HG02973 (cell line): ENCODE measurements at regions not wholly inside any gene's neighbourhood (a gene's known extent, or its start where the extent isn't known, plus 50 kb on each side); places are given as distances from the start of the nearest gene placed in this dataset.
"Not testable (repeated sequence)": the region's sequence is repeated elsewhere in the genome, so short reads cannot be mapped to it uniquely, and the experiment has no call there.

Experiments used
- ATAC-seq: cut with Tn5 transposase; IDR thresholded peaks from one replicate; pipeline ENCODE4 v1.9.1; 2021; ENCODE audit warnings: moderate library complexity; ENCODE audit not compliant: unreplicated experiment

GRCh38 chr5:34550247-34550646 is 105.9 kb upstream of the RAI14 start:
- ATAC-seq: no peak

GRCh38 chr5:34550964-34551363 is 105.2 kb upstream of the RAI14 start:
- no peak for ATAC-seq

- no peak for ATAC-seq
These were observed 104.2 kb upstream of the RAI14 start for GRCh38 chr5:34551911-34552433.

GRCh38 chr5:34552686-34553085 is 103.4 kb upstream of the RAI14 start:
- ATAC-seq: no peak

DNA sequence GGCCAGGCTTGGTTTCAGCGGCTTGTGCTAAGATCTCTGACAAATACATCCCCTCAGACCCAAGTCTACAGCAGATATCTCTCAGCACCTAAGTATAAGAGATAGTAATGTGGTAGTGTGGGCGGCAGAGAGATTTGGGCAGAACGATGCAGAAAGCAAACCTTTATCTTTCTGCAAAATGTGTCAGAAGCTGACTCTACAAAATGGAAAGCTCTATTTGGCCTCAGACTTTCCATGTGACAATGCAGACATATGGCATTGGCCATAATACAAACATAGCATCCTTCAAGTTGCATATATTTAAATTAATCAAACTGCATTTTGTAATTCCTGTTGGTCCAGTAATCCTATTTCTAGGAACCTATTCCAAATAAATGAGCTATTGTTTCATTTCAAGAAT is 102.5 kb upstream of the RAI14 start:
- ATAC-seq: no peak

DNA sequence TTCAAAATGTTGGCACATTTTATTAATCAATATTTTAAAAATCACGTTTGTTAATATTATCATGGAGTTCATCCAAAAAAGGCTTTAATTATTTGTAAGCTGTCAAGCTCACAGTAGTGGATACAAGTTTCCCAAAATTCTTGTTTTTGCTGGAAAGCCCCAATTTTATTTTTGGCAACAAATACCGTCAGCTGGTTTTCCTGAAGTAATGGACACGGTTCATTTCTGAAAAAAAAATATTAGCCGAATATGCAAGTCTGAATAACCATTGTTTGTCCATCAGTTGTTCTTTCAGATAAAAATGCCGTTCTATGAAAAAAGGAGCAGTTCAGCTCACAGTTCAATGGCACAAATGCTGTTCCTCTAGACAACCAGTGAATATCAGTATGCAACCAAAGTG is 101.5 kb upstream of the RAI14 start:
- no peak for ATAC-seq

DNA sequence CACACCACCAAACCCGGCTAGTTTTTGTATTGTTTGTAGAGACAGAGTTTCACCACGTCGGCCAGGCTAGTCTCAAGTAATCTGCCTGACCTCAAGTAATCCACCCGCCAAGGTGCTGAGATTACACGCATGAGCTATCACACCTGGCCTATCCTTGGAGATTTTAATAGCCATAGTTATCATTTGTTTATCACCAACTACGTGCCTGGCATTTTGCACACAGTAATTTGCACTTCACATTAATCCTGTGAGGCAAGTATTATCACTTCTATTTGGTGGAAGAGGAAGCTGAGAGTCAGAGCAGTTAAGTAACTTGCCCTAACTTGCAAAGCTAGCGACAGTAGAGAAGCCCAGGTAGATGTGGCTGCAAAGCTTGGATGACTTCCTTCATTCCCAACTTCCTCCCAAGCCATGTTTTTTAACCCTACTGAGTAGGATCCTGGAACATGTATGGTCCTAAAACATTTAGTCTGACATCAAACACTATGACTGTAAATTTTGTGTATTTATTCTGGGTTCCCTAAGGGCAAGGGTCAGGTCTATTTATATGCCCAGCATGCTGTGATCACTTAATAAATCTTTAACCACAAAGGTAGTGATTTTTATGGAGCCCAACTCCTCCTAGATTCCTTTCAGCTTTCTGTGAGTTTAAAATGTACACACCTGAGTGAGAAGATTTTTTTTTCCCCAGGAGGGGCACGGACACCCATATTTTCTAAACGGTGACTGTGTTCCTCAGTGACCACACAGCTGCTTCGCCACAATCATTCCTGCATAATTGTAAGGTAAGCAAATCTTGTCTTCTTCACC is 100.2 kb upstream of the RAI14 start:
- no peak for ATAC-seq

GRCh38 chr5:34556509-34556782 is 99.7 kb upstream of the RAI14 start:
- no peak for ATAC-seq

- not testable (repeated sequence) for ATAC-seq
These were observed 94.5 kb upstream of the RAI14 start for GRCh38 chr5:34561581-34561980.

DNA sequence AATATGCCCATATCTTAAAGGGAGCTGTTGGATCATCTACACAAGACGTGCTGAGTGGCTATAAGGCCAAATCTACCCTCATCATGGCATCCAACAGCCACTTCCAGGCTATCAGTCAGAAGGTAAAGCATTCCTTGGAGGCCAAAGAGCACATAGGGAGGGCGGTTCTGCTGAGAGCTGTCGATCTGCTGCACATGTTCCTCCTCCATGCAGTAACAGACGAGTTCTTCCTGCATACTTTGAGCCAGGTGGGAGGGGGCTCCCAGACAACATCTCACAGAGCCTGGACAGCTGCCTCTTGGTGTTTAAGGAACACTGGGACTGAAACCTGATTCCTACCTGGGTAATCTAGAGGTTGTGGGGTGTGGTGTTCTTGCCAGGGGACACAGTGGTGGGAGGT is 93.3 kb upstream of the RAI14 start:
- ATAC-seq: no peak

DNA sequence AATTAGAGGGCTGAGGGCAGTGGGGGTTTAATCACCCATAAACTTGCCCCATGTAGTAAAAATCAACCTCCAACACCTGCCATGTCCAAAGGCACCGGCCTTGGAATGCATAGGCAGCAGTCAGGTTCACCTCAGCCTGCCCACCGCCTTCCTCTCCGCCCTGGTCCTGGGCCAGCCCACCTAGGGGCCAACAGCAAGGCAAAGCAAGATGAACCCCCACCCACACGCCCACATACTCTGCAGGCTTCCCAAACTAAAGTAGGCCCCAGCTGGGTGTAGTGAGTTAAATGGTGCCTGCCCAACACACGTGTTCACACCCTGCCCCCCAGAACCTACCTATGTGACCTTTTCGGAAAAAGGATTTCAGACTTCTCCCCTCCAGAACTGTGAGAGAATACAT is 92.9 kb upstream of the RAI14 start:
- ATAC-seq: no peak

- ATAC-seq: no peak
These were observed 92.0 kb upstream of the RAI14 start for GRCh38 chr5:34563931-34564709.

GRCh38 chr5:34564710-34565235 is 91.4 kb upstream of the RAI14 start:
- ATAC-seq: no peak

- ATAC-seq: no peak
These were observed 86.0 kb upstream of the RAI14 start for GRCh38 chr5:34570143-34570542.

- ATAC-seq: no peak
These were observed 85.1 kb upstream of the RAI14 start for GRCh38 chr5:34570721-34571676.

DNA sequence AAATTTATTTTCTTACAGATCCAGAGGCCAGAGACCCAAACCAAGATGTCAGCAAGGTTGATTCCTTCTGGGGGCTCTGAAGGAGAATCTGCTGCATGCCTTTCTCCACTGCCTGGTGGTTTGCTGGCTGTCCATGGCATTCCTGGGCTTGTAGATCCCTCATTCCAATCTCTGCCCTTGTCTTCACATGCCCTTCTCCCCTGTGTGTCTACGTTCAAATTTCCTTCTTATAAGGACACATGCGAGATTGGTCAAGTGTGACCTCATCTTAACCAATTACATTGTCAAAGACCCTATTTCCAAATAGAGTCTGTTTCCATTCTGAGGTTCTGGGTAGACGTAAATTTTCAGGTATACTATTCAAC is 84.5 kb upstream of the RAI14 start:
- no peak for ATAC-seq

- ATAC-seq: no peak
These were observed 81.1 kb upstream of the RAI14 start for GRCh38 chr5:34574936-34575467.

DNA sequence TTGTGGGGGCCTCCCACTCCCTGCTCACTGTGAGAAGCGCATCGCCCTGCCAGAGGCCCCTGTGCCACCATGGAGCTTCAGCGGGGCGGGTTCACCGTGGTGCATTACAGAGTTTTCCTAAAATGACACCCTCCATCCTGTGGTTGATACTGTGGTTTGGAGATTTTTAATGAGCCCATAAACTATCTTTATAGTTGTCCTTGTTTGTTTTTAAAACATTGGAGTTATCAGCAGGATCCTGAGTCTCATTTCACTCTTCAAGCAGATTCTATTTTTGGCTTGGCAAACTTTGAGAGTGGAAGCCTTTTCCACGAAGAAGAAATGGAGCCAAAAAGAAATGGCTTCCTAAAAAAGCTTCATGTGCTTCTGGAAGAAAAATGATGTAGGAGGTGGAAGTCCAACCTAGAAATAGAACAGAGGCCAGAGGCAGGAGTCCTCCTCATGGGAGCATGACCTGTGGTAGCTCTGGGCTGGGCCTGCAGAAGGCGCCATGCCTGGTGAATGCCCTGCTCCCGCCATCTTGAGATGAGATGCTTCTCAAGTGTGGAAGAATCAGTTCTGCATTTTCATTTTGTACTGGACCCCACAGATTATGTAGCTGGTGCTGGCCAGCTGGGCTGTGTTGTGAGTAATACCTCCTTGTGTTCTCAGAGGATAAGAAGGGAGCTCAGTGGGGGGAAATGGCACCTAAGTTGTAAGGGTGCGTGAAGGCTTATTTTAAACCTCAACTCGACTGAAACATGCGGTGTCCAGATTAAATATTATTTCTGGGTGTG is 79.0 kb upstream of the RAI14 start:
- no peak for ATAC-seq

GRCh38 chr5:34578962-34579361 is 77.2 kb upstream of the RAI14 start:
- no peak for ATAC-seq

DNA sequence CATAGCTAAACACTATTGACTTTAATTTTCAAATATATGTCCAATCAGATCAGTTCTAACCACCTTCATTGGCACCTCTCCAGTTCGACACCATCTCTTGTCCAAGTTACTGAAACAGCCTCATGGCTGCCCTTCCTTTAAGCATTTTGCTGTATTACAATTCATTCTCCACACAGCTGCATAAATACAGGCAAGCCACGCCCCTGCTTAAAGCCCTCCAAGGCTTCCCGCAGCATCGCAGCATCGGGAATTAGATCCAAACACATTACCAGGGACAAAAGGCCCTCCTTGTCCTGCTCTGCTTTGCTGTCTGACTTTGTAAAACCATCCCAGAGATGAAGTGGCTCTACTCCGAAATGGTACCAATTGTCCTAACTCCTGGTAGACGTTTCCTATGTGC is 75.1 kb upstream of the RAI14 start:
- ATAC-seq: no peak
